ENCODE measurements at regions not wholly inside any gene's neighbourhood (a gene's known extent, or its start where the extent isn't known, plus 50 kb on each side); places are given as distances from the start of the nearest gene placed in this dataset.

- no peaks in the 10 kb centered on the region for H3K9me3 Mint-ChIP-seq
- H3K4me3 Mint-ChIP-seq: no peak overlapping the region
- H3K36me3 Mint-ChIP-seq (ENCODE audit: low read depth): no peaks in the 10 kb centered on the region
- H3K27ac Mint-ChIP-seq: no peak overlapping the region
- no peaks in the 10 kb centered on the region for H3K4me1 Mint-ChIP-seq (ENCODE audit: low read depth)
- no peaks in the 10 kb centered on the region for H3K27me3 Mint-ChIP-seq
Measured at GRCh38 chr5:17378346-17378997, 119.6 kb upstream of the TAF11L2 start.

GRCh38 chr5:17379100-17379951, 118.7 kb upstream of the TAF11L2 start:
- H3K4me3 Mint-ChIP-seq: no peak overlapping the region
- no peaks in the 10 kb centered on the region for H3K36me3 Mint-ChIP-seq (ENCODE audit: low read depth)
- no peaks in the 10 kb centered on the region for H3K27me3 Mint-ChIP-seq
- no peak overlapping the region for H3K27ac Mint-ChIP-seq
- H3K4me1 Mint-ChIP-seq (ENCODE audit: low read depth): no peaks in the 10 kb centered on the region
- H3K9me3 Mint-ChIP-seq: no peaks in the 10 kb centered on the region

GRCh38 chr5:17381932-17382331, 116.1 kb upstream of the TAF11L2 start:
- Mint-ChIP-seq H3K4me1 (ENCODE audit: low read depth) (no peaks in the 10 kb centered on the region), H3K9me3 (no peaks in the 10 kb centered on the region), H3K36me3 (ENCODE audit: low read depth) (no peaks in the 10 kb centered on the region), H3K4me3 (no peak overlapping the region), H3K27ac (no peak overlapping the region), H3K27me3 (no peaks in the 10 kb centered on the region)

- H3K27ac Mint-ChIP-seq: no peak overlapping the region
- H3K9me3 Mint-ChIP-seq: peaks cover 3% of the 10 kb centered on the region
- no peaks in the 10 kb centered on the region for H3K4me1 Mint-ChIP-seq (ENCODE audit: low read depth)
- no peak overlapping the region for H3K4me3 Mint-ChIP-seq
- H3K27me3 Mint-ChIP-seq: no peaks in the 10 kb centered on the region
- H3K36me3 Mint-ChIP-seq (ENCODE audit: low read depth): no peaks in the 10 kb centered on the region
Measured at GRCh38 chr5:17383526-17383925, 114.5 kb upstream of the TAF11L2 start.

- Mint-ChIP-seq H3K36me3 (ENCODE audit: low read depth) (no peaks in the 10 kb centered on the region), H3K4me3 (no peak overlapping the region), H3K27me3 (no peaks in the 10 kb centered on the region), H3K4me1 (ENCODE audit: low read depth) (no peaks in the 10 kb centered on the region), H3K9me3 (peaks cover 3% of the 10 kb centered on the region), H3K27ac (no peak overlapping the region)
Measured at GRCh38 chr5:17384181-17384580, 113.8 kb upstream of the TAF11L2 start.

- Mint-ChIP-seq H3K27ac (no peak overlapping the region), H3K4me1 (ENCODE audit: low read depth) (no peaks in the 10 kb centered on the region), H3K9me3 (peaks cover 7% of the 10 kb centered on the region), H3K27me3 (no peaks in the 10 kb centered on the region), H3K4me3 (no peak overlapping the region), H3K36me3 (ENCODE audit: low read depth) (no peaks in the 10 kb centered on the region)
Measured at GRCh38 chr5:17388717-17389116, 109.3 kb upstream of the TAF11L2 start.

- Mint-ChIP-seq H3K36me3 (ENCODE audit: low read depth) (no peaks in the 10 kb centered on the region), H3K4me3 (no peak overlapping the region), H3K4me1 (ENCODE audit: low read depth) (peaks cover 6% of the 10 kb centered on the region), H3K27me3 (no peaks in the 10 kb centered on the region), H3K9me3 (peaks cover 16% of the 10 kb centered on the region), H3K27ac (no peak overlapping the region)
Measured at GRCh38 chr5:17394086-17394485, 103.9 kb upstream of the TAF11L2 start.

- Mint-ChIP-seq H3K4me1 (ENCODE audit: low read depth) (peaks cover 12% of the 10 kb centered on the region), H3K27me3 (peaks cover 3% of the 10 kb centered on the region), H3K27ac (no peak overlapping the region), H3K36me3 (ENCODE audit: low read depth) (no peaks in the 10 kb centered on the region), H3K4me3 (no peak overlapping the region), H3K9me3 (peaks cover 16% of the 10 kb centered on the region)
Measured at GRCh38 chr5:17395106-17395880, 102.7 kb upstream of the TAF11L2 start.

- H3K4me1 Mint-ChIP-seq (ENCODE audit: low read depth): peaks cover 12% of the 10 kb centered on the region
- H3K36me3 Mint-ChIP-seq (ENCODE audit: low read depth): no peaks in the 10 kb centered on the region
- H3K27me3 Mint-ChIP-seq: peaks cover 3% of the 10 kb centered on the region
- H3K4me3 Mint-ChIP-seq: no peak overlapping the region
- no peak overlapping the region for H3K27ac Mint-ChIP-seq
- peaks cover 13% of the 10 kb centered on the region for H3K9me3 Mint-ChIP-seq
Measured at GRCh38 chr5:17396247-17396646, 101.8 kb upstream of the TAF11L2 start.

GRCh38 chr5:17398431-17398830, 99.6 kb upstream of the TAF11L2 start:
- H3K36me3 Mint-ChIP-seq (ENCODE audit: low read depth): no peaks in the 10 kb centered on the region
- H3K4me3 Mint-ChIP-seq: no peak overlapping the region
- peaks cover 3% of the 10 kb centered on the region for H3K27me3 Mint-ChIP-seq
- H3K9me3 Mint-ChIP-seq: peaks cover 13% of the 10 kb centered on the region
- H3K27ac Mint-ChIP-seq: no peak overlapping the region
- H3K4me1 Mint-ChIP-seq (ENCODE audit: low read depth): peaks cover 12% of the 10 kb centered on the region

- H3K4me3 Mint-ChIP-seq: no peak overlapping the region
- H3K27ac Mint-ChIP-seq: no peak overlapping the region
- no peaks in the 10 kb centered on the region for H3K36me3 Mint-ChIP-seq (ENCODE audit: low read depth)
- peaks cover 12% of the 10 kb centered on the region for H3K4me1 Mint-ChIP-seq (ENCODE audit: low read depth)
- H3K9me3 Mint-ChIP-seq: peaks cover 11% of the 10 kb centered on the region
- H3K27me3 Mint-ChIP-seq: peaks cover 3% of the 10 kb centered on the region
Measured at GRCh38 chr5:17398866-17399835, 98.9 kb upstream of the TAF11L2 start.

GRCh38 chr5:17399931-17400330, 98.1 kb upstream of the TAF11L2 start:
- H3K27ac Mint-ChIP-seq: no peak overlapping the region
- H3K27me3 Mint-ChIP-seq: peaks cover 3% of the 10 kb centered on the region
- no peaks in the 10 kb centered on the region for H3K36me3 Mint-ChIP-seq (ENCODE audit: low read depth)
- no peak overlapping the region for H3K4me3 Mint-ChIP-seq
- peaks cover 12% of the 10 kb centered on the region for H3K4me1 Mint-ChIP-seq (ENCODE audit: low read depth)
- peaks cover 5% of the 10 kb centered on the region for H3K9me3 Mint-ChIP-seq

- peaks cover 12% of the 10 kb centered on the region for H3K4me1 Mint-ChIP-seq (ENCODE audit: low read depth)
- H3K36me3 Mint-ChIP-seq (ENCODE audit: low read depth): no peaks in the 10 kb centered on the region
Measured at GRCh38 chr5:17400724-17401469, 97.1 kb upstream of the TAF11L2 start.

More at GRCh38 chr5:17400724-17401469, 97.1 kb upstream of the TAF11L2 start:
- Mint-ChIP-seq H3K4me3 (no peak overlapping the region), H3K9me3 (peaks cover 5% of the 10 kb centered on the region), H3K27me3 (peaks cover 3% of the 10 kb centered on the region), H3K27ac (no peak overlapping the region)
